HG03342 (cell line): ENCODE measurements at regions not wholly inside any gene's neighbourhood (a gene's known extent, or its start where the extent isn't known, plus 50 kb on each side); places are given as distances from the start of the nearest gene placed in this dataset.

Experiments
- ATAC-seq: cut with Tn5 transposase; IDR thresholded peaks from one replicate; pipeline ENCODE4 v1.9.1; 2021; ENCODE audit warnings: mild to moderate bottlenecking, moderate library complexity; ENCODE audit not compliant: unreplicated experiment

DNA sequence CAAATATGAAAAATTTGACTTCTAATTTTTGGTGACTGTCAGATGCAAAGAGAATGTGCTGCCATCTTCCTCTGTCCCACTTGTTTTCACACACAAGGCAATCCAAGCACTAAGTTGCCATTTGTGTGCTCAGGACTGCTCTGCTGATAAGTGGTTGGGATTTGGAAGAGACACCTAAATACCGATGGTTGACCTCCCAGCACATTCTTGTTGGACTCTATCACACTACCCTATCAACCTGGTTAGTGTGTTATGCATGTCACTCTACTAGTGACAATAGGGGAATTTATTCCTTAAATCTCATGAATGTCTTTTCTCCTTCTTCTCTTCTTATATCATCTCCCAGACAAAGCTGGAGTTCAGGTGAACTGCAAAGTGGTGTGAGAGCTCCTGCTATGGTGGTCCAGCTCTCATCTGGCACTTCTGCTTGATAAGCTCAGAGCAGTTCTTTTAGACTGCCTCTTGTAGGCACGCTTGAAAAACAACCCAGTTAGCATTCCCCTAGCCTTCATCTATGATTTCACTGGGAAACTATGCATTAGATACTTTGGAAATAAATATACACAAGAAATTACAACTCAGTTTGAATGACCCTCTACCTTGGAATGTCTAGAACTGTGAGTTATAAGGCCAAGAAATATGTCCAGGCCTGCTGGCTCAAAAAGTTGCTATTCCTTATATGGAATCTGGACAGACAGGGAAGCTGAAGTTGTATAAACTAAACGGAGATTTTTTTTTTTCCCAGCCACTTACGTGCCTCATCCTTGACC is 404.8 kb downstream of the MEIS1 start:
- no peak for ATAC-seq

DNA sequence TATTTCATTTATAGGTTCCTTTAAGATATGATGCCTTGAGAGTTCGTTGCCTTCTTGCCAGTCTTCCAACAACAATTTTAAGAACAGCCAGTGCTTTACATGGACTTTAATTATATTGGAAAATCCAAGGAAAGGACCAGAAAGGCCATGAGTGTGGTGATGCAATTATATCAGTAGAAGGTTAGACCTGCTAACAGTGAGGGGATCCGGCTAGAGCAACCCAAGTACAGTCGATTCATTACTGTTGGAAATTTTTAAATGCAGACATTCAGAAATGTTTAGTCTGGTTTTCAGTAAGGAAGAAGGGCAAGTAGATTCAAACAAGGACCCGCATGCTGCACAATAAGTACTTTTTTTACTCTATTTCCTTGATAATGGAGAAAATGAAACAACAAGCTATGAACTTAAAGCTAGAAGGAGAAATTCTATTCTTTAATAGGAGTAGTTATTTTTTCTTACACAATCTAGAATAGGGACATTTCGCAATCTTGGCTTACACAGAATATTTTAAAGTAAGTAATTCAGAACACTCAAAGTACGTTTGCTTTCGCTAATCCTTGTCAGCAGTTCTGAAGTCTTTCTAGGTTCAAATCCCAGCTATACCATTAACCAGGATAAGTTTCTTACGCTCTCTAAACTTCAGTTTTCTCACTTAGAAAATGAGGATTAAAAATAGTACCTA is 405.5 kb downstream of the MEIS1 start:
- ATAC-seq: no peak

GRCh38 chr2:66843847-66844246 is 408.9 kb downstream of the MEIS1 start:
- ATAC-seq: no peak

- ATAC-seq: no peak
These were observed 410.4 kb downstream of the MEIS1 start for GRCh38 chr2:66845307-66845706.

DNA sequence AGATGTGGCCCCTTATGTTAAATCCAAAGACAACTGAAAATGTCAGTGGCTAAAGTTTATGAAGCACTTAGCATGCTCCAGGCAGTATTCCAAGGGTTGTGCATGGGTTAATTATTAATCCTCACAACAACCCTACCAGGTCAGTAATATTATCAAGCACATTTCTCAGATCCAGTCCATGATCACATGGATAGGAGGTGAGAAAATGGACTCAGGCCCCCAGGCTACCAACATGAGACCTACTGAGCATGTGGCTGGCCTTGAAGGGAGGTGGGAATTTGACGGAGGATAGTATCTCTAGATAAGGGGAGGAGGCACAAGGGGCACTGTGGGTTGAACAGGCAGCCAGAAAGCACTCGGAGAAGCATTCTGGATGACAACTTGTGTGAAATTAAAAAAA is 412.0 kb downstream of the MEIS1 start:
- ATAC-seq: no peak

- ATAC-seq: no peak
These were observed 414.3 kb downstream of the MEIS1 start for GRCh38 chr2:66849153-66849755.

DNA sequence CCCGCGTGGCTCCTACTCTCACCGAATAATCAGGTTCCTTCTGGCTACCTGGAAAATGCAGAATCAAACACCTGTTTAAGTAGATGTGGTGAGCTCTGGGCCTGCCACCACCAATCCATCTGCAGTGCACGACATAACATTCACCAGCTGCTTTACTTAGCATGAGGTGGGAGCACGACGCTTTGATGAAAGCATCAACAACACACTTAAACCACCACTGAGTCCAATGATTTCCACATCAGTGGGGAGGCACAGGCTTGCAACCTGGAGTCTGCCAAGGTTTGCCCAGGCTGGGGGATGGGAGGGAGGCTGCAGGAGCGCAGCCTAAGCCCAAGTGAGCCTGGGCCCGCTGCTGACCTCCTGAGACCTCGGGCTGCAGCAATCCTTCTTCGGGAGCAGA is 415.5 kb downstream of the MEIS1 start:
- ATAC-seq: no peak

- no peak for ATAC-seq
These were observed 416.5 kb downstream of the MEIS1 start for GRCh38 chr2:66851449-66851872.

DNA sequence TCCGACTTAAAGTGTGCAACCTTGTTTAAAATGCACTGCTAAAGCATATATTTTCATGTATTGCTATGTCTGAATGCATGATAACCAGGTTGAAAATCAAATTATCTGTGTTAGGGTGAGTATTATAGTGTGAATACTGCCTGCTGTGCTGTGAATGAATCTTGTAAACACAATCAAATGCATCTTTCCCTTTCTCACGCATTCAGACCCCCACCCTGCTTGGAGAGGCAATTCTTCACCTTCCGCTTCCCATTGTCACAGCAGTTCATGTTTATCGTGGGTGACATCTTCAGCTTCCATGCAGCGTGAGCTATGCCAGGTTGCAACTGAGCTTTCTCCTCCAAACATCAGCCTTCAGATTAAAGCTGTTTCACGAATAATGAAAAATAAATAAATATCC is 418.0 kb downstream of the MEIS1 start:
- no peak for ATAC-seq

DNA sequence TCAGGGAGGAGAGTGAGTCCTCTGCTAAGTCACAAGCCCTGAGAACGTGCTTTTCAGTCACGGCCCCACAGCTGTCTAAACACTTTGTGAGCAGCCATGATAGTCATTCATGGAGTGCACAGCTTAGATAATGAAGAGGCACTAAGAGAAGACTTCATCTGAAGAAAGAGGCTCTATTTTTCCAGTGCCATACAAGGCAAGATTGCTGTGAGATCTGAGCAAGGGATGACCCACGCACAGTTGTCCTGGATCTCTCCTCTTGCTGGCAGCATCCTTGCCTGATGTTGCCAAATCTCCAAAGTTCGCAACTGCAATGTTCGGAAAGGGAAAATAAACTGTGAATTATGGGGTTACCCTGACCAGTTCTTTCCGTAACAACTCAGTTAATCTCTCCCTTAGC is 418.7 kb downstream of the MEIS1 start:
- no peak for ATAC-seq

- ATAC-seq: no peak
These were observed 419.4 kb downstream of the MEIS1 start for GRCh38 chr2:66854298-66854697.

- no peak for ATAC-seq
These were observed 428.1 kb downstream of the MEIS1 start for GRCh38 chr2:66862885-66863650.

- ATAC-seq: no peak
These were observed 430.2 kb downstream of the MEIS1 start for GRCh38 chr2:66865161-66865560.

GRCh38 chr2:66866331-66867062 is 431.6 kb downstream of the MEIS1 start:
- no peak for ATAC-seq

GRCh38 chr2:66867063-66867441 is 432.1 kb downstream of the MEIS1 start:
- no peak for ATAC-seq

DNA sequence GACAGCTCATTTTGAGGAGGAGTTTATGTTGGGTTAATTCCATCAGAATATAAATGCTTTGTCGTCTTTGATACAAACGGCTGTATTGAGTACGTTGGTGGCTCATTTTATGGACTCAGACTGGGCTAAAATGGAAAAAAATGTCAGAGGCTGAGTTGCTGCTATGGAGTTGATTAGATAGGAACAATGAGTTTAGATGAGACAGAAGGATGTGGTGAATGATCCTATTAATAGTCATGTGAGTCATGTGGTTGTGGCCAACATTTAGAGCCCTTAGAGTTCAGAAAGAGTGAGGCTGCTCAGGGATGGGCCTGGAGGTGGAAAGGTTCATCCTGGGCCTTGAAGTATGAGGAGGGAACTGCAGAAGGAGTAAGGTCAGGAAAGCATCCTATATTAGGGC is 434.2 kb downstream of the MEIS1 start:
- no peak for ATAC-seq

DNA sequence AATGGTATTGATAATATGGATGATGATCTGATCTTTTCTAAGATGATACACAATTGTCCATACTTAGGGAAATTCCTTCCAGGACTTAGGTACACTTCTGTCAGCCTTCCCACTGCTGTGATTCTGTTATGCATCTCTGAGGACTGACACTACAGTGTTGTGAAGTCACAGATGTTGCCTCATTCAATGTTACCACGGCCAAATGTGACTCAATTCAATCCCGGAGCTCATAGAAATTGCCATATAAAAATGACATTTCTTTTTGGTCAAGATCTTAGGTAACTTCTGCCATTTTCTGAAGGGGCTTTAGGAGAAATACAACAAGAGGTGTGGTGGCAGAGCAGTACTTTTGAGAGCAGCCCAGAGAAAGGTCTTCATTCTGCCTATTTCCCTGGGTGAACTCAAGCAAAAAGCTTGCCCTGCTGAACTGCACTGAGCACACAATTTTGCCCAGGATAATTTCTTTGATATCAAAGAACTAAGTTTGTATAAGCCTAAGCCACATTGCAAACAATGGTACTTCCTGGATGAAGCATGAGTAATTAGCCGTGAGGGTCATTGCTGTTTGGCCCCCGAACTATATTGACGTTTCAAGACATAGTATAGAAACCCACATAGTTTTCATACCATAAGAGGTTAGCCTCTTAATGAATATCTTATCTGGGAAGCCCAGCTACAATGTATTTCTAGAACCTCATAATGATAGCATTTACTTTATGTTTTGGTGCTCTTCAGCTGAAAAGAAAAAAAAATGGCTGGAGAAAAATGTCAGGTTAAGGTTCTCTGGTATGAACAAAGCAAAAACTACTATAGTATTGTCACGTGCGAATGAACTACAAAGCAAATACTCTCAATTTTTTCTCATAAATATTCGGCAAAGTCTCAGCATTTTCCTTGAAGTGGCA is 437.4 kb downstream of the MEIS1 start:
- no peak for ATAC-seq

DNA sequence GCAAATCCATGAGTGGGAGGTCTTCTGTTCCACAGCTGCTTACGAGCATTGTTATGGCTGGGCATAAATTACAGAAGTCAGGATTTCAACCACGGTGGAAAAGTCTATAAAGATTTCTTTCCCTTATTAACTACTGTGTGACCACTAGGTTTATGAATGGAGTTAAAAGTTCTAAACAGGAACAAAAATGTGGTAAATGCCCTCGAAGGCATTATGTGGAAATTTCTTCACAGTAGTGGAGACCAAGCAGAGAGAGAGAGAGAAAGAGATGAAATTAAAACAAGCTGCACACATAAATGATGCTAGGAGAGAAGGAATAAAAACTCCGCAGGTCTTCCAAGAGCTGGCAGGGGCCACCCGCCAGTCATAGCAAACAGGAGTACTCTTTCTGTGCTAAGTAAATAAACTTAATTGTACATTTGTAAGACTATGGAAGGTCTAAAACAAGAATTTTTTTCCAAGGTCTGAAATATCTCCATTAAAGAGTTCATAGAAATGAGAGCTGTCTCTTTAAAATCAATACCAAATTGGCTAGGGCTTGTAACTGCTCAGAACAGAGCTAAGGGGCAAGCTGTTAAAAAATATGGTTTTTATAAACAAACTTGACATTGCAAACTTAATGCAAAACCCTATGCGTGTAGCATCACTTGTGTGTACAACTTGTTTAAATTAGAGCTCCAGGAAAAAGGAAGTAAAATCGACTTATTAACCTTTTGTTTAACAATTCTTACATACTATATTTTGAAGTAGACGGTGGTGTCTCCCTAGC is 438.2 kb downstream of the MEIS1 start:
- ATAC-seq: no peak

DNA sequence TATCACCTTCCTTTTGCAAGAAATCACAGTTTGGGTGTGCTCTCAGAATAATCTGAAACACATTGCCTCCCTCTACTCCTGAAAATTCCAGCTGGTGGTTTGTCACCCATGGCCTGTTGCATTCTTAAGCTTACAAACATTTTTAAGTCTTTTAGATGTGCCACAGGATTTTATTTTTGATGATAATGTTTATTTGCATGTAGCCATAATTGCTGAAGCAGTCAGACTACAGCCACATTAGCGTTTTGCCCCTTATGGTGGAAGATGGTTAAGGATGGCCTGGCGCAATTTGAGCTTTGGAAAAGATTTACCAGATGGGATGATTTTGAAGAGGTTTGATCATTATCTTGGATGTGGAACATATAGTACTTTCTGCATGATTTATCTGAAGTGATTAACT is 439.5 kb downstream of the MEIS1 start:
- ATAC-seq: no peak
